Motor neuron (in vitro differentiated cells): ENCODE measurements at regions not wholly inside any gene's neighbourhood (a gene's known extent, or its start where the extent isn't known, plus 50 kb on each side); places are given as distances from the start of the nearest gene placed in this dataset.
"Not testable (repeated sequence)": the region's sequence is repeated elsewhere in the genome, so short reads cannot be mapped to it uniquely, and the experiment has no call there.

ENCODE experiments used
- ATAC-seq, 8 experiments: fragments of 200-7000 bp; cut with Tn5 transposase; replicated peaks in 6 of 8; 2 replicates each; pipeline ENCODE4 v1.8.0; 2021; ENCODE audit warnings: mild to moderate bottlenecking in 8 of 8, moderate library complexity in 8 of 8
- H3K27ac ChIP-seq, 2 donors: fragments of 250-450 bp; sonication (Bioruptor Pico); 2 replicates each; pipeline ENCODE4 v1.9.0; 2021; ENCODE audit warnings: antibody characterized with exemption in 2 of 2, mild to moderate bottlenecking in 2 of 2, moderate library complexity in 1 of 2
- H3K4me1 ChIP-seq, 2 donors: fragments of 250-450 bp; sonication (Bioruptor Pico); replicated peaks in 1 of 2; 2 replicates each; pipeline ENCODE4 v1.6.1; 2021; ENCODE audit warnings: antibody characterized with exemption in 2 of 2, mild to moderate bottlenecking in 2 of 2, moderate library complexity in 1 of 2
- H3K4me3 ChIP-seq, 5 donors: fragments of 250-450 bp; sonication (Bioruptor Pico); 2 replicates each; pipeline ENCODE4 v1.9.0; 2021; ENCODE audit warnings: antibody characterized with exemption in 5 of 5, mild to moderate bottlenecking in 5 of 5, moderate library complexity in 4 of 5
- WGBS, 10 experiments: fragments of 450-650 bp; shearing (Covaris generic); methylation state at CpG; one replicate each; pipeline ENCODE4 v1.0.0; 2022; 5-methylcytosine and 5-hydroxymethylcytosine counted together
- in situ Hi-C, 9 experiments: fragments of 400-800 bp; cut with MboI; loops; one replicate each; pipeline ENCODE4 v1.15.0; 2021; ENCODE audit warnings: low sequenced_read_pairs in 9 of 9, low pct_unique_long_range_greater_than_20kb in 2 of 9; ENCODE audit not compliant: unreplicated experiment in 9 of 9

- WGBS, 10 experiments = 10 to 100% (median 40%) methylated on average over 2 to 4 of the region's 4 CpGs; no CpG with 5 or more reads in 2 of the 10 experiments
- in situ Hi-C loops = no loop called here
- no peak overlapping the region for H3K4me3 ChIP-seq
- no peaks in the 10 kb centered on the region for H3K4me1 ChIP-seq
- H3K27ac ChIP-seq = no peak overlapping the region
- ATAC-seq = no peak
These were observed 362.3 kb downstream of the NAF1 start for GRCh38 chr4:162804351-162804924.

DNA sequence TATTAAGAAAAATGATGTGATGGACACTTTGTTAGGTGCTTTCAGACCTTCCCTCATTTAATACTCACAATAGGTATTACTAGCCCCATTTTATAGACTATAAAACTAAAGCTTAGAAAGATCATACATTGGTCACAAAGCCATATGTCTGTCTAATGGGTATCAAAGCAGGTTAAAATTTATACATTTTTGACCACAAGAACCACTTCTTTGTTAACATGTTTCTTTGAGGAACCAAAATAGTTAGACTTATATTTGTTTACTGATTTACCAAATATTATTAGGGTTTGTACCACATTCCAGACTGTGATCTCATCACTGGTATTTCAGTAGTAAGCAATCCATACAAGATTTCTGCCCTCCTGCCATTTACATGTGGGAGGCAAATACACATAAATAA, 363.3 kb downstream of the NAF1 start:
- no peak overlapping the region for H3K4me3 ChIP-seq
- ATAC-seq = no peak
- no peak overlapping the region for H3K27ac ChIP-seq
- in situ Hi-C loops = no loop called here
- H3K4me1 ChIP-seq = no peaks in the 10 kb centered on the region

DNA sequence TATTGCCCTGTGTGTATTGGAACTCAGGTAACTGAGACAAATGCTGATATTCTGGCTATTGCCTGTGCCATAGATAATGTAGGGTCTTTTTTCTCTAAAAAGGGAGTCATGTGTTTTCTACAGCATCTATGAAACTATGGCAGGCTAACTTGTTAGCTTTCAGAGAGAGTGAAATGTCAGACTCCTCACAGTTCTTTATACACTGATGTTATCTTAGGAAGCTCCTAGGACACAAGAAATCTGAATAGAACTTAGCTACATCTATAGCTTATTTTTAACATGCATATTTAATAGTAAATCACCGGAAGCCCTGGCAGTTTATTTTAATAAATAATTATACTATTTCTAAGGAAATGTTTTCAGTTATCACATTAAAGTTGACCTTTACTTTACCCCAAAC, 369.6 kb downstream of the NAF1 start:
- Histone ChIP-seq H3K4me3 (no peak overlapping the region), H3K4me1 (no peaks in the 10 kb centered on the region), H3K27ac (no peak overlapping the region)
- ATAC-seq = no peak
- in situ Hi-C loops = no loop called here
- WGBS, 10 experiments = 0 to 100% (median 89%) methylated on average over 1 of the region's 1 CpG; no CpG with 5 or more reads in 1 of the 10 experiments

GRCh38 chr4:162793571-162793970, 373.1 kb downstream of the NAF1 start:
- WGBS, 10 experiments = 0 to 100% (median 86%) methylated on average over 1 to 2 of the region's 2 CpGs; no CpG with 5 or more reads in 1 of the 10 experiments
- Histone ChIP-seq H3K27ac (no peak overlapping the region), H3K4me3 (no peak overlapping the region), H3K4me1 (no peaks in the 10 kb centered on the region)
- in situ Hi-C loops = no loop called here
- ATAC-seq = no peak

DNA sequence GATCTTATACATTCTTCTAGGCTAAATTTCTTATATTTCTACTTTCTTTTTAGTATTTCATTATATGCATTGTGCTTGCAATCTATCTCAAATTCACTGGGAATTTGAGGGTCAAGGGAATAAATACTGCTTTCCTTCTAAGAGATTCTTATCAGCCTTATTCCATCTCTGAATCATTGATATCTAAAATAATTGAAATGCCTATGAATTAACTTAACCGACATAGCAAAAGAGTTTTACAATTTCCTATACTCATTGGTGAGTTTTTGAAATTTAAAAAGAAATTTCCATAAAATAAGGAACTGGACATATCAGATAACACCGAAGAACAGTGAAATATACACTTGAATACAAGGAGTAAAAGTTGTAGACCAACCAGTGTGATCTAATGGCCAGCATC, 373.7 kb downstream of the NAF1 start:
- Histone ChIP-seq H3K4me3 (no peak overlapping the region), H3K27ac (no peak overlapping the region), H3K4me1 (no peaks in the 10 kb centered on the region)
- no peak for ATAC-seq
- in situ Hi-C loops = no loop called here
- WGBS, 10 experiments = 0 to 95% (median 79%) methylated on average over 1 to 2 of the region's 2 CpGs

DNA sequence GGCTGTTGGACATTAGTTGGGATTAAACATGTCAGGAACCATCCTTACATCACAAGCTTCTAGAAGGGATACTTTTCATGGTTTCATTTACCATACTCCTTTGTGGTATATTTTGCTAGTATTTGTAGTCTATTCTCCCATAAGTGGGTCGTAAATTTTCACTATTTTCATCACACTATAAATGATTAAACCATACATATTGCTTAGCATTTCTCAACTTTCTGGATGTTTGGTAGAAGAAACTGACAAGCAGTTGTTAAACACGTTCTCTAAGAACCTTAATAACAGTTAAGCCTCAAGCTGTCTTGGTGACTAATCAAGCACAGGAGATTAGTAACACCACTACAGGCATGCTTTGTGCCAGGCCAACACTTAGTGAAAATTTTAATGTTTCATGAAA, 375.5 kb downstream of the NAF1 start:
- 0 to 94% (median 42%) methylated on average over 1 to 2 of the region's 2 CpGs; no CpG with 5 or more reads in 2 of the 10 experiments for WGBS, 10 experiments
- H3K4me3 ChIP-seq = no peak overlapping the region
- H3K27ac ChIP-seq = no peak overlapping the region
- no peak for ATAC-seq
- in situ Hi-C loops = no loop called here
- no peaks in the 10 kb centered on the region for H3K4me1 ChIP-seq

GRCh38 chr4:162787120-162787519, 379.6 kb downstream of the NAF1 start:
- ATAC-seq = no peak
- WGBS, 10 experiments = 0 to 100% (median 76%) methylated on average over 1 to 2 of the region's 2 CpGs
- H3K4me3 ChIP-seq = no peak overlapping the region
- H3K4me1 ChIP-seq = no peaks in the 10 kb centered on the region
- in situ Hi-C loops = no loop called here
- no peak overlapping the region for H3K27ac ChIP-seq

- H3K4me3 ChIP-seq = no peak overlapping the region
- in situ Hi-C loops = no loop called here
- ATAC-seq = no peak
These were observed 383.7 kb downstream of the NAF1 start for GRCh38 chr4:162782778-162783525.

GRCh38 chr4:162782096-162782777, 384.5 kb downstream of the NAF1 start:
- 0 to 90% (median 68%) methylated on average over 2 to 3 of the region's 3 CpGs for WGBS, 10 experiments
- no peak overlapping the region for H3K27ac ChIP-seq
- peaks cover 0 to 3% of the 10 kb centered on the region in 2 donors for H3K4me1 ChIP-seq
- ATAC-seq = no peak
- in situ Hi-C loops = no loop called here
- H3K4me3 ChIP-seq = no peak overlapping the region

More at GRCh38 chr4:162782778-162783525, 383.7 kb downstream of the NAF1 start:
- peaks cover 0 to 3% of the 10 kb centered on the region in 2 donors for H3K4me1 ChIP-seq
- H3K27ac ChIP-seq = no peak overlapping the region
- 7 to 70% (median 41%) methylated on average over 2 to 5 of the region's 7 CpGs; no CpG with 5 or more reads in 1 of the 10 experiments for WGBS, 10 experiments

GRCh38 chr4:162770761-162771490, 395.8 kb downstream of the NAF1 start:
- no peaks in the 10 kb centered on the region for H3K4me1 ChIP-seq
- in situ Hi-C loops = no loop called here
- 0 to 100% (median 57%) methylated on average over 1 of the region's 1 CpG; no CpG with 5 or more reads in 2 of the 10 experiments for WGBS, 10 experiments
- H3K27ac ChIP-seq = no peak overlapping the region
- ATAC-seq = no peak
- no peak overlapping the region for H3K4me3 ChIP-seq

DNA sequence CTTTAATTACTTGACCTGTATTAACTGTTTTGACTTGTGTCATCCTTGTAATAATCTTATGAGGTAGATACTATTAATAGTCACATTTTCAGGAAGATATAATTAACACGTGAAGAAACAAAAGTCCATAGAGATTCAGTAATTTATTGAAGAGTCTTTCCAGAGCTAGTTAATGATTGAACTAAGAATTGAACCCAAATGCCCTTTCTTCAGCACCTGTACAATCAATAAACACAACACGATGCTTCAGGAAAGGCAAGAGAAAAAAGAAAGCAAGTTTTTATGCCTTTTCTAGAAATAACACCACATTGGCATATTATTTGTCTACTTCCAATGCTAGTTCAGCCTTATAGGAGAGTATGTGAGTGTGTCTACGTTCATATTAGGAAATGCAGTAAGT, 399.6 kb downstream of the NAF1 start:
- 8 to 79% (median 47%) methylated on average over 2 to 3 of the region's 3 CpGs; no CpG with 5 or more reads in 1 of the 10 experiments for WGBS, 10 experiments
- no peak overlapping the region for H3K4me3 ChIP-seq
- ATAC-seq = no peak
- H3K4me1 ChIP-seq = no peaks in the 10 kb centered on the region
- in situ Hi-C loops = no loop called here
- no peak overlapping the region for H3K27ac ChIP-seq

DNA sequence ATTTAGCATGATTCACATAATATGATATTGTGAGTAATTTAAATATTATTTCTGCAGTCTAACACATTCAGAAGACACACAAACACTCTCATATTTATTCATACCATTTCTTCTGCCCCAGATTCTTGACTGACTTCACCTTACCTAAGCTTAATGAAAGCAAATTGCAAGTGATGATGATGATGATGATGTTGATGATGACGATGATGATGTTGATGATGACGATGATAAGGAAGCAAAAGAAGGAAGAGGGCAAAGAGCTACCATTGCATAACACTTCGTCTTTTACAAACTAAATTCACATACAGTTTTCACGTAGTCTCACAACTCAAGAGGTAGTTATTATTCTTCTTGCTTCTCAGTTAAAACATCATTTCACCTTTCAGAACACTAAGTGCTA, 404.7 kb downstream of the NAF1 start:
- 0 to 77% (median 48%) methylated on average over 1 to 4 of the region's 4 CpGs for WGBS, 10 experiments
- H3K4me3 ChIP-seq = no peak overlapping the region
- no peak overlapping the region for H3K27ac ChIP-seq
- in situ Hi-C loops = no loop called here
- no peaks in the 10 kb centered on the region for H3K4me1 ChIP-seq
- no peak for ATAC-seq

DNA sequence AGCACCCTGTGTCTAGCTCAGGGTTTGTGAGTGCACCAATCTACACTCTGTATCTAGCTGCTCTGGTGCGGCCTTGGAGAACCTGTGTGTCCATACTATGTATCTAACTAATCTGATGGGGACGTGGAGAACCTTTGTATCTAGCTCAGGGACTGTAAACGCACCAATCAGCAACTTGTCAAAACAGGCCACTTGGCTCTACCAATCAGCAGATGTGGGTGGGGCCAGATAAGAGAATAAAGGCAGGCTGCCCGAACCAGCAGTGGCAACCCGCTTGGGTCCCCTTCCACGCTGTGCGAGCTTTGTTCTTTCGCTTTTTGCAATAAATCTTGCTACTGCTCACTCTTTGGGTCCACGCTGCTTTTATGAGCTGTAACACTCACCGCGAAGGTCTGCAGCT, 426.5 kb downstream of the NAF1 start:
- ATAC-seq, H3K4me3 ChIP-seq, H3K27ac ChIP-seq, in situ Hi-C loops, H3K4me1 ChIP-seq: not testable (repeated sequence)
- WGBS, 10 experiments = 30 to 96% (median 82%) methylated on average over 1 to 8 of the region's 11 CpGs; no CpG with 5 or more reads in 4 of the 10 experiments
